ENCODE measurements at regions not wholly inside any gene's neighbourhood (a gene's known extent, or its start where the extent isn't known, plus 50 kb on each side); places are given as distances from the start of the nearest gene placed in this dataset.
"Not testable (repeated sequence)": the region's sequence is repeated elsewhere in the genome, so short reads cannot be mapped to it uniquely, and the experiment has no call there.

DNA sequence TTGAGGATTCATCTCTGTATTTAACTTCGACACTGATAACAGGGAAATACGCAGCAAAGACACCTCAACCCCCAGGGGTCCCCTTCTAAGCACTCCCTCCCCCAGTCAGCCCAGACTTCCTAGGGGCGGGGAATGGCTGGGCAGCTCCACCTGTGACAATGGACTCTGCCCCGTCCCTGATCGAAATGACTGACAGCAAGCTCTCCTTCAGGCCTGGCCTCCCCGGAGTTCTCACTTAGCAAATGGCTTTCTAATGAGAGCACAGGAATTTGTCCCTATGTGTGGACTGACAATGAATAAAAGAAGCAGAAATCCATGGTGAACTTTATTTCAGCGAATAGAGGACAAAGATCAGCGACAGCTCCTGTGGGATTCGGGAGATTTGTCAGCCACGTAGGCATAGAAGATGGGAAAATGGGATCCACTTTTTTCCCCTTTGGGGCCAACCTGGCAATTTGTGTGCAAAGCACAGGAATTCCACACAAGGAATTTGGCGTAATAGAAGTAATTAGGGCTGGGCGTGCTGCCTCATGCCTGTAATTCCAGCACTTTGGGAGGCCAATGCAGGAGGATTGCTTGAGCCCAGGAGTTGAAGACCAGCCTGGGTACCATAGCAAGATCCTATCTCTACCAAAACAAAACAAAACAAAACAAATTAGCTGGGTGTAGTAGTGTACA is 63.8 kb downstream of the TNFAIP2 start:
- no peak for DNase-seq (ENCODE audit: low read depth)

DNA sequence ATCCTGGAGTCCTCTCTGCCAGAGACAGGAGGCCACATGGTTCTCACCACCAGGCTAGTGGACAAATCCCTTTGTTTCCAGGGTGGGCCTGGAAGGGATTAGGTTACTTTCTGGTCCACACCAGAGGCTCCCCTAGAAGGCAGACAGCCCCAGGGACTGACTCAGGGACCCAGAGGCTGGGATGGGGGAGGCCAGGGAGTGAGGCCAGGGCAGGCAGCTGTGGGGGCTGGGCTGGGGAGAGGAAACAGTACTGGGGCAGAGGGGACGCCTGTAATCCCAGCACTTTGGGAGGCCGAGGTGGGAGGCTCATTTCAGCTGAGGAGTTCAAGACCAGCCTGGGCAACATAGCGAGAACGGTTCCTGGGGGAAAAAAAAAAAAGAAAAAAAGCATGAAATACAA is 64.7 kb downstream of the TNFAIP2 start:
- DNase-seq (ENCODE audit: low read depth), result no peak

- DNase-seq (ENCODE audit: low read depth), result no peak
Measured at GRCh38 chr14:103188810-103189480, 65.7 kb downstream of the TNFAIP2 start.

DNA sequence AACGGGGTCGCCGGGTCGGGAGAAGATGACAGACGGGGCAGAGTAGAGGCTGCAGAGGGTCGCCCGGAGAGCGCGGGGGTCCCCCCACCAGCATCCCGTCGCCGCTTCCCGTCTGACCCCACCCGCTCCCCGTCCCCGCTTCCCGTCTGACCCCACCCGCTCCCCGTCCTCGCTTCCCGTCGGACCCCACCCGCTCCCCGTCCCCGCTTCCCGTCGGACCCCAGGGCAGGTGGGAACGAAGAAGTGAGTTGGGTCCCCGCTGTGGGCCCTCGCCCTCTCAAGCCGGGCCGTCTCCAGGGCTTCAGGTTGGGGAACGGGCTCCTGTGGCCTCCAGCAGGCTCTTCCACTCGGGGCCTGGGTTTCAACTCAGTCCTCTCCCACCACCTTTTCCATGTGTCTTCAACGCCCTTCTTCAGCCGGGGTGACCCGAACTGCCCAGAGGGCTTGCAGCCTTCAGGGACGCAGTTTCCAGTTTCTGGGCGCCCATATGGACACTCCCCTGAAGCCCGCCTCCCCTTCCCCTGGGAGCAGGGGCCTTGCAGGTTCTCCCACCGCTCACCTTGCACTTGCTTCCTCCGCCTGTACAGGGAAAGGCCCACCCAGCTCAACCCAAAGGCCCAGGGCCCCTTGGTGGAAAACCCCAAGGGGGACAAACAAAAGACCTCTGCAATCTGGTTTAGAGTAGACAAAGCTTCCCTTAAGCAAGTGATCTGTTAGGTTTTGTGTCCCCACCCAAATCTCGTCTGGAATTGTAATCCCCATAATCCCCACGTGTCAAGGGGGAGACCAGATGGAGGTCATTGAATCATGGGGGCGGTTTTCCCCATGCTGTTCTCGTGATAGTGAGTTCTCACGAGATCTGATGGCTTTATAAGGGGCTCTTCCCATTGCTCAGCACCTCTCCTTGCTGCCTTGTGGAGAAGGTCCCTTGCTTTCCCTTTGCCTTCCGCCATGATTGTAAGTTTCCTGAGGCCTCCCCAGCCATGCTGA is 66.5 kb downstream of the TNFAIP2 start:
- no peak for DNase-seq (ENCODE audit: low read depth)

- DNase-seq (ENCODE audit: low read depth), result no peak
Measured at GRCh38 chr14:103190741-103191140, 67.5 kb downstream of the TNFAIP2 start.

GRCh38 chr14:103191844-103192243 is 68.6 kb downstream of the TNFAIP2 start:
- DNase-seq (ENCODE audit: low read depth), result no peak

- no peak for DNase-seq (ENCODE audit: low read depth)
Measured at GRCh38 chr14:103192246-103192840, 69.1 kb downstream of the TNFAIP2 start.

DNA sequence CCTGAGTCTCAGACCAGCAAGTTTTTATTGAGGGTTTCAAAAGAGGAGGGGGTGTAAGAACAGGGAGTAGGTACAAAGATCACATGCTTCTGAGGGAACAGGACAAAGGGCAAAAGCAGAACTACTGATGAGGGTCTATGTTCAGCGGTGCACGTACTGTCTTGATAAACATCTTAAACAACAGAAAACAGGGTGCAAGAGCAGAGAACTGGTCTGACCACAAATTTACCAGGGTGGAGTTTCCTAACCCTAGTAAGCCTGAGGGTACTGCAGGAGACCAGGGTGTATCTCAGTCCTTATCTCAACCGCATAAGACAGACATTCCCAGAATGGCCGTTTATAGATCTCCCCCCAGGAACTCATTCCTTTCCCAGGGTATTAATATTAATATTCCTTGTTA is 69.6 kb downstream of the TNFAIP2 start:
- DNase-seq (ENCODE audit: low read depth), result not testable (repeated sequence)

GRCh38 chr14:103193491-103193890 is 70.2 kb downstream of the TNFAIP2 start:
- DNase-seq (ENCODE audit: low read depth), result not testable (repeated sequence)

GRCh38 chr14:103194256-103195045 is 71.2 kb downstream of the TNFAIP2 start:
- peak; percentile 62 for DNase-seq (ENCODE audit: low read depth)

- DNase-seq (ENCODE audit: low read depth), result no peak
Measured at GRCh38 chr14:103195828-103196615, 72.8 kb downstream of the TNFAIP2 start.

DNA sequence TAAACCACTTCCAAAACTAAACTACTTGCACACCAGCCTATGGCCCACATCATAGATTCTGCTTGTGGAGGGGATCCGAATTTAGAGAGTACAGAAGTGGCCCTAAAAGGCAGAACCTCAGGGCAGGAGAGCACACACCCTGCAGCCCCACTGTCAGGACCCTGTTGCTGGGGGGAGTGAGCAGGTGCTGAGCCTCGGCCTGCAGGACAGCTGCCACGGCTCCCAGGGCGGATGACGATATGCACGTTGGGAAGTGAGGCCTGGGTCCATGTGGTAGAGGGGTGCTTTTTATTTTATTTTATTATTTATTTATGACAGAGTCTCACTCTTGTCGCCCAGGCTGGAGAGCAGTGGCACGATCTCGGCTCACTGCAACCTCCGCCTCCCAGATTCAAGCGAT is 73.5 kb downstream of the TNFAIP2 start:
- DNase-seq (ENCODE audit: low read depth), result no peak

DNA sequence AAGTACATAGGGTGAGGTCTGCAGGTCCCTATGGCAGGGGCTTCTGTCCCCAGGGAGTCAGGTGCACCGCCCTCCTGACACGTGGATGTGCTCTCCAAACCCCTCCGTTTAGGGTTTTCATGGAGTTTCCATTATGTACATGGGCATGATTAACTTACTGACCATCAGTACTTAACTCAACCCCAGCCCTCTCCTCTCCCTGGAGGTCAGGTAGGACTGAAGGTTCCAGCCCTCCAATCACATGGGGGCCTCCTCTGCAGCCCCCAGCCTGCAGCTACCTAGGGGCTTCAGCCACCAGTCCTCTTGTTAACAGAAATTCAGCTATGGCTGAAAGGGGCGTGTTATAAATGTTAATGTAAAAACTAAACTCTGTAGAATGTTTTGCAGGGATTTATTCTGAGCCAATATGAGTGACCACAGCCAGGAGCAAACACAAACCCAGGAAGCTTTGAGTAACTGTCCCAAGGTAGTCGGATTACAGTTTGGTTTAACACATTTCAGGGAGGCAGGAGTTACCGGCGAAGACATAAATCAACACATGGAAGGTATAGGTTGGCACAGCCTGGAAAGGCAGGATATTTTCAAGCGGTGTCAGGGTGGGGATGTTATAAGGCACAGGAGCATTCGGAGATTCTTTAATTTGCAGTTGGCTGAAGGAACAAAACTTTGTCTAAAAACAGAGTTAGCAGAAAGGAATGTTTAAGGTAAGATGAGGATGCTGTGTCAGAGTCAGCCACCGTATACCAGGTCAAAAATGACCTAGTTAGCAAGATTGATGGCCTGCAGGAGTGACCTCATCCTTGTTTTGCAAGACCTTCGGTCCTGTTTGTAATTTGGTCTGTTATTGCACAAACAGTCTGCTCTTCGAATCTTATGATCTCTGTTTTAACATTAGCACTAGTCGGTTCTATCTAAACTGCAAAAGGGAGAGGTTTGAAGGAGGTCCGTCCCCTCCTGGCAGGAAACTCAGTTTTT is 75.2 kb downstream of the TNFAIP2 start:
- DNase-seq (ENCODE audit: low read depth), result peak; percentile 86

- peak; percentile 79 for DNase-seq (ENCODE audit: low read depth)
Measured at GRCh38 chr14:103199124-103199523, 75.9 kb downstream of the TNFAIP2 start.

DNA sequence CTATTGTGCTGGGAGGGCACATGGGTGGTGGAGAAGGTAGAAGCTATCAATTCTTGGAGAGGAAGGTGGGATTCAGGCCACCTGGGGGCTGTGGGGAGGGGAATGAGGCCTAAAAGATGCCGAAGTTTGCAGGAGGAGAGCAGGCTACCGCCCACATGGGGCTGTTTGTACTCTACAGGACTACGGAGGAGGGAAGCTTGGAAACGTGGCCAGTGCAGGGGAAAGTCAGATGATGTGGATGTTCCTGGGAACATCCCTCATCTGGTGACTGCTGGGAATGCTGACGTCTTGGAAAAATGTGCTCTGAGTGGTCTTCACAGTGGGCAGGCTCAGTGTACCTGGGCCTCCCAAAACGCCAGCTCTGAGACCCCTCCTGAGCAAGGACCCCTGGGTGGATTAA is 78.5 kb downstream of the TNFAIP2 start:
- DNase-seq (ENCODE audit: low read depth), result no peak

GRCh38 chr14:103204852-103205540 is 81.7 kb downstream of the TNFAIP2 start:
- DNase-seq (ENCODE audit: low read depth), result no peak

- no peak for DNase-seq (ENCODE audit: low read depth)
Measured at GRCh38 chr14:103205541-103205906, 82.3 kb downstream of the TNFAIP2 start.

- DNase-seq (ENCODE audit: low read depth), result no peak
Measured at GRCh38 chr14:103206023-103206481, 82.8 kb downstream of the TNFAIP2 start.
